ENCODE measurements at regions not wholly inside any gene's neighbourhood (a gene's known extent, or its start where the extent isn't known, plus 50 kb on each side); places are given as distances from the start of the nearest gene placed in this dataset.

GRCh38 chr2:146632707-146633106 is 1212.1 kb upstream of the ACVR2A start:
- H3K36me3 ChIP-seq, result no peaks in the 10 kb centered on the region
- no peaks in the 10 kb centered on the region for H3K27me3 ChIP-seq
- no peak for DNase-seq
- WGBS, 2 donors, result 88 to 93% methylated on average over 4 of the region's 4 CpGs
- no peak overlapping the region for H3K27ac ChIP-seq
- H3K9me3 ChIP-seq, result no peaks in the 10 kb centered on the region
- TF ChIP-seq CTCF (IDR thresholded peaks at IDR 0.05) (no peak), POLR2AphosphoS5 (IDR thresholded peaks at IDR 0.05) (no peak), EP300 (IDR thresholded peaks at IDR 0.05) (no peak), POLR2A (IDR thresholded peaks at IDR 0.05) (no peak)
- no peaks in the 10 kb centered on the region for H3K4me1 ChIP-seq
- intact Hi-C loops (cut with DNase I), result no loop called here
- H3K4me3 ChIP-seq, result no peak overlapping the region

- Histone ChIP-seq H3K27me3 (no peaks in the 10 kb centered on the region), H3K9me3 (no peaks in the 10 kb centered on the region), H3K4me3 (no peak overlapping the region), H3K4me1 (no peaks in the 10 kb centered on the region), H3K36me3 (no peaks in the 10 kb centered on the region), H3K27ac (no peak overlapping the region)
- DNase-seq, result no peak
- intact Hi-C loops (cut with DNase I), result no loop called here
- 83 to 84% methylated on average over 3 of the region's 3 CpGs for WGBS, 2 donors
- TF ChIP-seq EP300 (IDR thresholded peaks at IDR 0.05), result no peak
- no peak for TF ChIP-seq CTCF (IDR thresholded peaks at IDR 0.05)
- TF ChIP-seq POLR2A (IDR thresholded peaks at IDR 0.05), result no peak
- TF ChIP-seq POLR2AphosphoS5 (IDR thresholded peaks at IDR 0.05), result no peak
Measured at GRCh38 chr2:146624430-146625160, 1220.2 kb upstream of the ACVR2A start.

- Histone ChIP-seq H3K9me3 (no peaks in the 10 kb centered on the region), H3K4me3 (no peak overlapping the region), H3K4me1 (no peaks in the 10 kb centered on the region), H3K27ac (no peak overlapping the region), H3K36me3 (no peaks in the 10 kb centered on the region), H3K27me3 (no peaks in the 10 kb centered on the region)
- 83 to 86% methylated on average over 3 of the region's 3 CpGs for WGBS, 2 donors
- DNase-seq, result no peak
- TF ChIP-seq CTCF (IDR thresholded peaks at IDR 0.05) (no peak), EP300 (IDR thresholded peaks at IDR 0.05) (no peak), POLR2AphosphoS5 (IDR thresholded peaks at IDR 0.05) (no peak), POLR2A (IDR thresholded peaks at IDR 0.05) (no peak)
- intact Hi-C loops (cut with DNase I), result no loop called here
Measured at GRCh38 chr2:146623771-146624170, 1221.1 kb upstream of the ACVR2A start.

GRCh38 chr2:146621656-146622055 is 1223.2 kb upstream of the ACVR2A start:
- intact Hi-C loops (cut with DNase I), result no loop called here
- no peak for TF ChIP-seq CTCF (IDR thresholded peaks at IDR 0.05)
- 73 to 83% methylated on average over 1 of the region's 1 CpG for WGBS, 2 donors
- H3K27me3 ChIP-seq, result no peaks in the 10 kb centered on the region
- DNase-seq, result no peak
- H3K36me3 ChIP-seq, result no peaks in the 10 kb centered on the region
- H3K4me1 ChIP-seq, result no peaks in the 10 kb centered on the region
- H3K4me3 ChIP-seq, result no peak overlapping the region
- no peak overlapping the region for H3K27ac ChIP-seq
- H3K9me3 ChIP-seq, result no peaks in the 10 kb centered on the region

GRCh38 chr2:146615778-146616177 is 1229.1 kb upstream of the ACVR2A start:
- H3K36me3 ChIP-seq, result no peaks in the 10 kb centered on the region
- WGBS, 2 donors, result 28 to 70% methylated on average over 1 of the region's 1 CpG
- TF ChIP-seq EP300 (IDR thresholded peaks at IDR 0.05), result no peak
- no peak for TF ChIP-seq POLR2A (IDR thresholded peaks at IDR 0.05)
- no peak for TF ChIP-seq CTCF (IDR thresholded peaks at IDR 0.05)
- H3K4me1 ChIP-seq, result no peaks in the 10 kb centered on the region
- DNase-seq, result no peak
- no peak overlapping the region for H3K4me3 ChIP-seq
- intact Hi-C loops (cut with DNase I), result no loop called here
- H3K9me3 ChIP-seq, result peaks cover 0 to 3% (median 2%) of the 10 kb centered on the region in 4 donors
- H3K27ac ChIP-seq, result no peak overlapping the region
- H3K27me3 ChIP-seq, result no peaks in the 10 kb centered on the region

All from sigmoid colon (tissue), 6 donors.